GM21723 (cell line): ENCODE measurements at regions not wholly inside any gene's neighbourhood (a gene's known extent, or its start where the extent isn't known, plus 50 kb on each side); places are given as distances from the start of the nearest gene placed in this dataset.
"Not testable (repeated sequence)": the region's sequence is repeated elsewhere in the genome, so short reads cannot be mapped to it uniquely, and the experiment has no call there.

Experiments
- ATAC-seq: cut with Tn5 transposase; IDR thresholded peaks from one replicate; pipeline ENCODE4 v1.9.1; 2021; ENCODE audit warnings: mild to moderate bottlenecking, moderate library complexity; ENCODE audit not compliant: unreplicated experiment

- no peak for ATAC-seq
Measured at GRCh38 chr7:119522698-119523097, 750.3 kb upstream of the KCND2 start.

GRCh38 chr7:119545118-119545517 lies 727.9 kb upstream of the KCND2 start:
- ATAC-seq = no peak

DNA sequence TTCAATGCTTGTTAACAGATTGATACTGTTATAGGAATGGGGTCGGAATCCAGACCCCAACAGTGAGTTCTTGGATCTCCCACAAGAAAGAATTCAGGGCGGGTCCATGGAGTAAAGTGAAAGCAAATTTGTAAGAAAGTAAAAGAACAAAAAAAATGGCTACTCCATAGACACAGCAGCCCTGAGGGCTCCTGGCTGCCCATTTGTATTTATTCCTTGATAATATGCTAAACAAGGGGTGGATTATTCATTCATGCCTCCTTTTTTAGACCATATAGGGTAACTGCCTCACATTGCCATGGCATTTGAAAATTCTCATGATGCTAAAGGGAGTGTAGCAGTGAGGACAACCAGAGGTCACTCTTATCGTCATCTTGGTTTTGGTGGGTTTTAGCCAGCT lies 717.2 kb upstream of the KCND2 start:
- no peak for ATAC-seq

GRCh38 chr7:119556436-119556835 lies 716.5 kb upstream of the KCND2 start:
- no peak for ATAC-seq

- ATAC-seq = no peak
Measured at GRCh38 chr7:119561751-119562150, 711.2 kb upstream of the KCND2 start.

DNA sequence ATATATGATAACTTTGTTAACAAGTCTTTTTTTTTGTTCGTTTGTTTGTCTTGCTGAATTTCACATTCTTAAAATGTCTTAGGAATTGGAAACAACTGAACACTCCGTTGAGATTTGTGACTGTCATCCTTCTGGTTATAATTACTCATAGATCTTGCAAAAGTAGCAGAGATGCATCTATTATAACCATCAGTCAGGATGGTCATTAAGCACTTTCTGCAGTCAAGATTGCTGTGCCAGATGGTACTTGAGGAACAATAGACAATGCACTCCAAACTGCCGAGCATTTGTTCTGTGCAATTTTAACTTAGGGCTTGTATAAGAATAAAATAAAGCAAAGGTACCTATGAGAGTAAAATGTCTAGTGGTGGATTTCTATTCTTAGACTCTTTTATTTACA lies 710.1 kb upstream of the KCND2 start:
- ATAC-seq = no peak

- ATAC-seq = no peak
Measured at GRCh38 chr7:119571666-119572065, 701.3 kb upstream of the KCND2 start.

DNA sequence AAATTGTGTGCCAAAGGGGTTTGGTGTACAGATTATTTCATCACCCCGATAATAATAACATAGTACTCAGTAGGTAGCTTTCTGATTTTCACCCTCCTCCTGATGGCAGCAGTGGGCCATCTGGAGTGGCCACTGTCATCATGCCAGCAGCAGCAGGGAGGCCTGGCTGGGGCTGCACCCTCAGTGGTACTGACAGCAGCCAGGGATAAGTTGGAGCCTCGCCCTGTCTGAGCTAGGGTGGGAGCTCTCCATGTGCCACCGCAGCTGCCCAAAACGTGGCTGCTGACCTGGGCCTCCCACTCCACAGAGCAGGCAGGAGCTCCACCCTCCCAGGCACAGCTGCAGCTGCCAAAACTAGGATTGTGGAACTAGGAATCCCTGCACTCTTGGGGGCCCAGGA lies 700.8 kb upstream of the KCND2 start:
- no peak for ATAC-seq

DNA sequence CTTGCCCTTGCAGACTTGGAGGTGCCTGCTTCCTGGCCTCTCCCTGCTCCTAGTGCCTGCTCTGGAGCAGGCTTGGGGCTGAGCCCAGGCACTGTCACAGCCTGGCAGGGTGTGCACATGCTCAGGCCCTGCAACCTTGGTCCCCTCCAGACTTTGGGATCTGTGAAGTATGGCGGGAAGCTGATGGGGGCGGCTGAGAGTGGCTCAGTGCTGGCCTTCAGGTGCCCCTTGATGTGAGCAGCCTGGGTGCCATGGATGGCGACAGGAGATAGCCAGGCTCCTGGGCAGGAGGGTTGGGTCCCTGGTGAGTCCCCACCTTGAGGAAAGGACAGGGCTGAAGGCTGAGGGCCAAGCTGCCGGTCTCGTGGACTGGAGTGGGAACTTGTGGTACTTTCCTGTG lies 700.4 kb upstream of the KCND2 start:
- ATAC-seq = no peak

- no peak for ATAC-seq
Measured at GRCh38 chr7:119578116-119578515, 694.9 kb upstream of the KCND2 start.

DNA sequence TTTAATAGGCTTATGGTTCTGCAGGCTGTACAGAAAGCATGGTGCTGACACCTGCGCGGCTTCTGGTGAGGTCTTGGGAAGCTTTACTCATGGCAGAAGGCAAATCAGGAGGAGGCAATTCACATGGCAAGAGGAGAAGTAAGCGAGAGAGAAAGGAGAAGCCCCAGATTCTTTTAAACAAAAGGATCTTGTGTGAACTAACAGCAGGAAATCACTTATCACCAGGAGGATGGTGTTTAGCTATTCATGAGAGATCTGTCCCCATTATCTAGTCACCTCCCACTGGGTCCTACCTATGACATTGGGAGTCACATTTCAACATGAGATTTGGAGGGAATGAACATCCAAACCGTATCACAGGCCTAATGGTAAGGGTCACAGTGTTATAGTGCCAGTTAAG lies 678.0 kb upstream of the KCND2 start:
- ATAC-seq = no peak

DNA sequence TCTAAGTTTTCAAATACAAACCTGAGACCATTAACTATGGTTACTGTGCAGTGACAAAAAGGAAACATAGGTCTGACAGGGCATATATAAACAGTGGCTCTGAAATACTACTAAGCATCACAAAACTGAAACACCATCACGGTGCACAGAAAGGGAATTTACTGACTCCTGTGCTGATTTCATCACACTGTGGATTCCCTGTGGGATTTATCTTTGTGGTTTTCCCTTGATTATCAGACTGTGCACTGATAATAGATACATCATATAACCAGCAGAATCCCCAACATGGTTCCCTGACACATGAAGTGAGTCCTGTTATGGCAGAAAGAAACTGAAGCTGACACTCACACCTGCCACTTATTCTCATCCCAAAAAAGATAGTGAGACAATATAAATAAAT lies 676.3 kb upstream of the KCND2 start:
- no peak for ATAC-seq

DNA sequence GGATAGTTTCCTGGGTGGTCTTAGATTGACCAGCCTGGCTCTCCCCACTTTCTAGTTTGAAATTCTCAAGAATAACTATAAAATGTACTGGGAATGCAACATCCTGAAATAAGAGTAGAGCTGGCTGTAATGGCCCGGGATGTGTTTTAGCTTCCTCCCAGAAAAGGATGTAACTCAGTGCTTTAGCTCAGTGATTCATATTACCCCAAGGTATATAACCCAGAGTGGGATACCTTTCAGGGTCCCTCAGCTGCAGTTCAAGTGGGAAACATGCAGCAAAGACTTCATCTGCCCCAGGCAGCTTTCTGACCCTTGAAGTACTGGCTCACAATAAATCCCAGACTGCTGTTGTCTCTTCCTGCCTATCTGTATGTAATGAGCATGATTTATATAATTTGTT lies 666.7 kb upstream of the KCND2 start:
- ATAC-seq = no peak

DNA sequence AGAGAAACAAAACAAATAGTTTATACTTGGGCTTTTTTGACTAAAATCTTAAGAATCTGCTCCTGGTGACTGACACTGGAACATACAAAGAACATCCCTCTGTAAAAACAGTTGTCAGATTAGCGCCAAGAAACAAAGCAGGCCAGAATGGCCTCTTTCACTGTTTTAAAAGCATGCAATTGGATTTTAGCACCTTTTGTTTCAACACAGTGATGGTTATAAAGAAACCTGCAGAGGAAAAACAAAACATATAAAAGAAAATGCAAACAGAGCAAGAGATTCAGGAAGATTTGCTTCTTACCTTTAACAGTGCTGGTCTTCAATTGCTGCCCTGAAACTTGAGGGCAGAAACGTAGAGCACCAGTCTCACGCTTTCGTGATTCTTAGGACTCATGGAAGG lies 652.2 kb upstream of the KCND2 start:
- no peak for ATAC-seq

DNA sequence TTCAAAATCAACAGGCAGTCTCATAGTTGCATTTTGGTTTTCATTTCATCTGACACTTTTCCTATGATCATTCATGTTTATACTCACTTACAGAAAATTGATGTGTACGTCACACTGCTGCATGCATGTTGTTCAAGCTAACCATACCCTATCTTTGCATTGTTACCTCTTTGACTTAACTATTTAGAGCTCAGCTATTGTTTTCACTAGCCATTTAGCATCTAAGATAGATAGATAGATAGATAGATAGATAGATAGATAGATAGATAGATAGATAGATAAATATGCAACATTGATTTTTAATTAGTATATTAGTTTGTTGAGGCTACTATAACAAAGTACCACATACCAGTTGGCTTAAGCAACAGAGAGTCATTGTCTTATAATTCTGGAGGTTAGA lies 649.5 kb upstream of the KCND2 start:
- ATAC-seq = no peak

DNA sequence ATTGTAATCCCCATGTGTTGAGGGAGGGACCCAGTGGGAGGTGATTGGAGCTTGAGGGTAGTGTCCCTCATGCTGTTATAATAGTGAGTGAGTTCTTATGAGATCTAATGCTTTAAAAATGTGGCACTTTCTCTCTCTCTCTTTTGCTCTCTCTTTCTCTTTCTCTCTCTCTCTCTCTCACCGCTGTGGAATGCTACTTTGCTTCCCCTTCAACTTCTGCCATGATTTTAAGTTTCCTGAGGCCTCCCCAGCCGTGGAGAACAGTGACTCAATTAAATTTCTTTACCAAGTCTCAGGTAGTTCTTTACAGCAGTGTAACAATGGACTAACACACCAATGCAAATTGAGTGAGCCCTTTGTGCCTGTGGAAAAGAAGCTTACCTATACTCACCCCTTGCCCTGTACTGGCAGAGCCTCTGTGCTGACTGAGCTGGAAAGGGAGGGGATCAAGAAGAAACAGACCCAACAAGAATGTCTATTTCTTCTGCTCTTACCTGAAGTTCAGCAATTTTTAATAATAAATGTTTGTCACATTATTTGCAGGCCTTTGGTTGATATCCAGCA lies 642.5 kb upstream of the KCND2 start:
- no peak for ATAC-seq

- ATAC-seq = not testable (repeated sequence)
Measured at GRCh38 chr7:119633812-119634211, 639.2 kb upstream of the KCND2 start.

- no peak for ATAC-seq
Measured at GRCh38 chr7:119640326-119640725, 632.6 kb upstream of the KCND2 start.

GRCh38 chr7:119640861-119641260 lies 632.1 kb upstream of the KCND2 start:
- ATAC-seq = no peak

DNA sequence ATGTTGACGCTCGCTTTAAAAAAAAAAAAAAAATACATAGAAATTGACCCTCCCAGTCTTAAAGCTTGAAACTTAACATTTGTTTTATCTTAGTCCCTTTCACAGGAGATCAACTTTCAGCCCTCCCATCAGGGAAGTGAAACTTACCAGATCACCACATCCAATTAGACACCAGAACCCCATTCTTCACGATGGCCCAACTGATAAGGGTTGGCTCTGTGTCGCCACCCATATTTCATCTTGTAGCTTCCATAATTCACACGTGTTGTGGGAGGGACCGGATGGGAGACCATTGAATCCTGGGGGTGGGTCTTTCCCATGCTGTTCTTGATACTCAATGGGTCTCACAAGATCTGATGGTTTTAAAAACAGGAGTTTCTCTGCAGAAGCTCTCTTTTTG lies 629.4 kb upstream of the KCND2 start:
- no peak for ATAC-seq

DNA sequence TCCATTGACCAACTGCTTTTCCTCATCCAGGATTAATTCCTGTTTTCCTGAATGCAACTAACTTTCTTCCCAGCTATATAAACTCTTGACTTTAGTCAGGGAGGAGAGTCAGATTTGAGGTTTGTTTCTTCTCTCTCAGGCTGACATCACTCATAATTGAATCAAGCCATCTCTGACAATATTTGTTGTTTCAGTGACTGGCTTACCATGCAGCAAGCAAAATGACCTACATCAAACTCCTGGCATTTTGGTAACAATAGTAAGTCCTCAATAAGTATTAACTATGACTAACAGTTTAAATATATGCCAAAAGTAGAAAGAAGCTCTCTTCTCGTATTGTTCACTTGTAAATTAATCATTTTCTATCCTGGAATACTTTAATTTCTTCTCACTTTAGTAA lies 625.7 kb upstream of the KCND2 start:
- no peak for ATAC-seq

- ATAC-seq = not testable (repeated sequence)
Measured at GRCh38 chr7:119648752-119649151, 624.2 kb upstream of the KCND2 start.

GRCh38 chr7:119660080-119660479 lies 612.9 kb upstream of the KCND2 start:
- no peak for ATAC-seq

DNA sequence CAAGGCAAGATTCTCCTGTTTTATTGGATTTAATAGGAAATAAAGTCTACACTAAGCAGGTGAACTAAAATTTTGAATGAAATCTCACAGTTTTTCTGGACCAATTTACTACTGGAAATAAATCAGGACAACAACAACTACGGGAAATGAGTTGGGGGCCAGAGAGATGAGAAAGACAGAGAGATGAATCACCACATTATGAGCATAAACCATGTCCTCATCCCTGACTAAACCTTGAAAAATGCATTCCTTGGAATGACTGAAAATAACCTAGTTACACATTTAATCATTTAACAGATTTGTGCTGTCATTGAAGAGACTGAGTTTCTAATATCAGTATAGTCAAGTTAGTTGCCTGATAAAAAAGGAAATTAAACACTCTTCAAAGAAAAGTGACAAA lies 608.4 kb upstream of the KCND2 start:
- ATAC-seq = no peak
